ENCODE measurements at regions not wholly inside any gene's neighbourhood (a gene's known extent, or its start where the extent isn't known, plus 50 kb on each side); places are given as distances from the start of the nearest gene placed in this dataset.

DNA sequence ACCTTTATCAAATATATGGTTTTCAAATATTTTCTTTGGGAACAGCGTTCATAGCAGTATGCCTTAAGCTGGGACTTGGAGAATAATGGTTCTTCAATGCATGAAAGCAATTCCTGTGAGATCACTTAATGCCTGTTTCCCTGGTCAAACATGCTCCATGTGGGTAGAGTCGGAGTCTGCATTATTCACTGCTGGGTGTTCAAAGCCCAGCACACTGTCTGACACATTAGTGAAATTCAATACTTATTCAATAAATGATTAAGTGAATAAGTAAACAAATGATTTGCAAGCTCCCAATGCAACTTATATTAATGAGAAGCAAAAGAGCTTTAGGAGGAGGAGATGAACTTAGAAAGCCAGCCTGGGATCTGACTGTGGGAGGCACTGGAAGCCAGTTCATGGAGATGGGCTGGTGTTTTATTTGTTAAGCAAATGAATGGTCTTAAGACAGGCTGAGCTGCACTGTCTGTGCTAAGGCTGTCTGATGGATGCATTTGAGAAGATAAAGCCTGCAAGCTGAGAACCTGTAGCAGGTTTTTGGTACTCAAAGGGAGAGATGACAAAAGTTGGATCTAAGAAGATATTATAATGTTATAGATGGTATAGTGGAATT, 490.8 kb downstream of the MCTP2 start:
- intact Hi-C loops (cut with DNase I; ENCODE audit: low total_unique reads), result no loop called here
- Histone ChIP-seq H3K4me3 (no peak overlapping the region), H3K4me1 (no peaks in the 10 kb centered on the region), H3K36me3 (no peaks in the 10 kb centered on the region), H3K27me3 (no peaks in the 10 kb centered on the region), H3K9me3 (no peaks in the 10 kb centered on the region), H3K27ac (no peak overlapping the region)
- DNase-seq, result no peak
- TF ChIP-seq CTCF (IDR thresholded peaks at IDR 0.05), result no peak

- Histone ChIP-seq H3K27ac (no peak overlapping the region), H3K9me3 (no peaks in the 10 kb centered on the region), H3K36me3 (no peaks in the 10 kb centered on the region), H3K4me1 (no peaks in the 10 kb centered on the region), H3K27me3 (no peaks in the 10 kb centered on the region), H3K4me3 (no peak overlapping the region)
- TF ChIP-seq CTCF (IDR thresholded peaks at IDR 0.05), result no peak
- DNase-seq, result no peak
- intact Hi-C loops (cut with DNase I; ENCODE audit: low total_unique reads), result no loop called here
Observed at GRCh38 chr15:94723801-94724200, 492.4 kb downstream of the MCTP2 start.

GRCh38 chr15:94731286-94731685, 499.9 kb downstream of the MCTP2 start:
- H3K27me3 ChIP-seq, result no peaks in the 10 kb centered on the region
- no peaks in the 10 kb centered on the region for H3K4me1 ChIP-seq
- no peak for DNase-seq
- no peak overlapping the region for H3K4me3 ChIP-seq
- no peaks in the 10 kb centered on the region for H3K9me3 ChIP-seq
- H3K27ac ChIP-seq, result no peak overlapping the region
- no peak for TF ChIP-seq CTCF (IDR thresholded peaks at IDR 0.05)
- intact Hi-C loops (cut with DNase I; ENCODE audit: low total_unique reads), result no loop called here
- H3K36me3 ChIP-seq, result no peaks in the 10 kb centered on the region

- H3K36me3 ChIP-seq, result no peaks in the 10 kb centered on the region
- no peak overlapping the region for H3K4me3 ChIP-seq
- no peak overlapping the region for H3K27ac ChIP-seq
- TF ChIP-seq CTCF (IDR thresholded peaks at IDR 0.05), result no peak
- H3K27me3 ChIP-seq, result no peaks in the 10 kb centered on the region
- intact Hi-C loops (cut with DNase I; ENCODE audit: low total_unique reads), result no loop called here
- DNase-seq, result no peak
- no peaks in the 10 kb centered on the region for H3K9me3 ChIP-seq
- no peaks in the 10 kb centered on the region for H3K4me1 ChIP-seq
Observed at GRCh38 chr15:94734460-94734859, 503.1 kb downstream of the MCTP2 start.

DNA sequence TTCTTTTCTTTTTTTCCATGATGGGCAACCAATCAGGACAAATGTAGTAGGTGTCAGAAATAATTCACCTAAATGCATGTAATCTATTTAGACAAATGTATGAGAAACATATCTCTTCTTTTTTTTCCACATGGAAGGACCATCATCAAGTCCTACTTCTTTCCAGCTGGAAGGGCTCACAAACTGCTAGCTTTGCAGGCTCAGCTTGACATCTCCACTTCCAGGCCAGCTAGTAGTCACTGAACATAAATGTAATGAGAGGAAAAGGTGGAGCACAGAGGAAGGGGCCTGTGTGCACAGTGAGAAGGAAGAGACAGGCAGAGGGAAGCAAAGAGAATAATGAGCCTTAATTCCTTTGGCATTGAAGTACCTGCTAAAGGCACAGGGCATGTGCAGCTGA, 504.9 kb downstream of the MCTP2 start:
- Histone ChIP-seq H3K4me1 (no peaks in the 10 kb centered on the region), H3K27ac (no peak overlapping the region), H3K27me3 (no peaks in the 10 kb centered on the region), H3K9me3 (no peaks in the 10 kb centered on the region), H3K4me3 (no peak overlapping the region), H3K36me3 (no peaks in the 10 kb centered on the region)
- DNase-seq, result no peak
- TF ChIP-seq CTCF (IDR thresholded peaks at IDR 0.05), result no peak
- intact Hi-C loops (cut with DNase I; ENCODE audit: low total_unique reads), result no loop called here

DNA sequence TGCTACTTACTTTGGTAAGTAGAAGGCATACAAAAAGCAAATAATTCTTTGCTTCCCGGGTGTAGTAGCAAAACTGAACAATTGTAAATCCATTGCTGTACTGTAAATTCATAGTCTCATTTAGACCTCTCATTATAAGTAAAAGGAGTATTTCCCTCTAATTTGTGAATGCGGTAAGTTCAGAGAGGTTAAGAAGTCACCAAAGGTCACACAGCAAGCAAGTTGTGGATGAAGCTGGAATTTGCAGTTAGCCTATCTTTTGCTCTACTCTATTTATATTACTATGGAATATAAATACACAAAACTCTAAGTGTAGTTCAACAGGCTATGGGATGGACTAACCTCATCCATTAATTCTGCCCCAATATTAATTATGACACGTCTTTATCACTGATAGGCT, 508.3 kb downstream of the MCTP2 start:
- H3K27me3 ChIP-seq, result no peaks in the 10 kb centered on the region
- no peaks in the 10 kb centered on the region for H3K4me1 ChIP-seq
- H3K36me3 ChIP-seq, result no peaks in the 10 kb centered on the region
- no peaks in the 10 kb centered on the region for H3K9me3 ChIP-seq
- intact Hi-C loops (cut with DNase I; ENCODE audit: low total_unique reads), result no loop called here
- DNase-seq, result no peak
- no peak for TF ChIP-seq CTCF (IDR thresholded peaks at IDR 0.05)
- no peak overlapping the region for H3K4me3 ChIP-seq
- no peak overlapping the region for H3K27ac ChIP-seq
